GM12878 (cell line): ENCODE measurements at regions not wholly inside any gene's neighbourhood (a gene's known extent, or its start where the extent isn't known, plus 50 kb on each side); places are given as distances from the start of the nearest gene placed in this dataset.

Experiments
- ATAC-seq: fragments of 200-7000 bp; cut with Tn5 transposase; 3 replicates; pipeline ENCODE4 v1.9.1; 2020; ENCODE audit warnings: mild to moderate bottlenecking, moderate library complexity
- BruUV-seq: library from RNA; stranded (reverse); fragments of 400-500 nt; replicated peaks from 2 replicates; lab custom pipeline; 2021; lab: Mats Ljungman, UMichigan
- CTCF ChIA-PET: fragments of 300-600 bp; sonication (Branson Sonifier 250); formaldehyde crosslinking; extraction: SDS; loops from one replicate; lab custom pipeline; 2021; ENCODE audit warnings: inconsistent platforms; lab: Yijun Ruan, JAX
- POLR2A ChIA-PET: fragments of 350-600 bp; formaldehyde crosslinking; extraction: SDS; loops from one replicate; lab custom pipeline; 2021; ENCODE audit warnings: inconsistent platforms; lab: Charles Lee
- RAD21 ChIA-PET: fragments of 300-600 bp; sonication (Branson Sonifier 250); formaldehyde crosslinking; loops from one replicate; lab custom pipeline; 2023; ENCODE audit warnings: antibody characterized with exemption; ENCODE audit not compliant: unreplicated experiment; lab: Charles Lee
- SMC1A ChIA-PET: fragments of 300-600 bp; sonication (Branson Sonifier 250); formaldehyde crosslinking; loops from one replicate; lab custom pipeline; 2023; ENCODE audit not compliant: unreplicated experiment, uncharacterized antibody; lab: Charles Lee
- DNase-seq: peaks from one replicate; pipeline ENCODE4 v3.0.0-alpha.2; 2011; ENCODE audit warnings: low read depth, low spot score
- FAIRE-seq: peaks from 3 replicates; lab custom pipeline; 2011; peaks lifted over from hg19 to GRCh38; lab: Jason Lieb, UNC
- H2AFZ ChIP-seq: 2 replicates; pipeline ENCODE4 v1.6.0; 2011; ENCODE audit warnings: low read depth, low read length, control low read depth; ENCODE audit not compliant: control insufficient read depth
- H3K27ac ChIP-seq: 2 replicates; pipeline ENCODE4 v1.5.1; 2011; ENCODE audit warnings: control low read depth; ENCODE audit not compliant: control insufficient read depth, insufficient read depth
- H3K27me3 ChIP-seq, 2 experiments: replicated peaks in 1 of 2; 2 replicates each; pipeline versions ENCODE4 v1.6.0 to v1.6.1; 2011; ENCODE audit warnings: low read length in 1 of 2; ENCODE audit not compliant: control insufficient read depth in 2 of 2, insufficient read depth in 2 of 2
- H3K36me3 ChIP-seq, 2 experiments: 2 replicates each; pipeline ENCODE4 v1.5.1; 2011; ENCODE audit warnings: low read length in 1 of 2; ENCODE audit not compliant: control insufficient read depth in 2 of 2, insufficient read depth in 2 of 2
- H3K4me1 ChIP-seq: 2 replicates; pipeline ENCODE4 v1.6.1; 2011; ENCODE audit warnings: mild to moderate bottlenecking, low read length, moderate library complexity, mixed read lengths; ENCODE audit not compliant: control insufficient read depth, insufficient read depth
- H3K4me2 ChIP-seq: 2 replicates; pipeline ENCODE4 v1.6.0; 2011; ENCODE audit warnings: control low read depth; ENCODE audit not compliant: control insufficient read depth, insufficient read depth
- H3K4me3 ChIP-seq: fragments of 200-600 bp; sonication (generic); 2 replicates; pipeline ENCODE4 v1.5.1; 2016
- H3K79me2 ChIP-seq: 2 replicates; pipeline ENCODE4 v1.6.0; 2011; ENCODE audit warnings: low read length; ENCODE audit not compliant: control insufficient read depth, insufficient read depth
- H3K9ac ChIP-seq: 2 replicates; pipeline ENCODE4 v1.8.0; 2011; ENCODE audit warnings: low read length, control low read depth, mixed read lengths; ENCODE audit not compliant: control insufficient read depth, insufficient read depth
- H3K9me3 ChIP-seq: replicated peaks from 3 replicates; pipeline ENCODE4 v1.5.1; 2011; ENCODE audit warnings: mild to moderate bottlenecking, low read length; ENCODE audit not compliant: control insufficient read depth, insufficient read depth
- H4K20me1 ChIP-seq: 2 replicates; pipeline ENCODE4 v1.6.0; 2011; ENCODE audit not compliant: control insufficient read depth, insufficient read depth
- EGR1 ChIP-seq, 2 experiments: IDR thresholded peaks; 1 replicate in 1 of 2; 2 replicates in 1 of 2; pipeline ENCODE4 v1.6.1; 2011 to 2012; ENCODE audit warnings: low read depth in 2 of 2, low read length in 2 of 2, borderline replicate concordance in 1 of 2, mild to moderate bottlenecking in 1 of 2, moderate library complexity in 1 of 2
- FOXM1 ChIP-seq: IDR thresholded peaks from 2 replicates; pipeline ENCODE4 v1.6.1; 2012; ENCODE audit warnings: low read depth, mild to moderate bottlenecking, inconsistent platforms, low read length, moderate library complexity
- IKZF1 ChIP-seq: fragments of 450-650 bp; conservative IDR thresholded peaks from 2 replicates; pipeline ENCODE4 v1.6.1; 2017; ENCODE audit warnings: antibody characterized with exemption, mild to moderate bottlenecking
- KAT2A ChIP-seq: conservative IDR thresholded peaks from 2 replicates; pipeline ENCODE4 v1.6.1; 2011; ENCODE audit warnings: low read depth, low read length; ENCODE audit not compliant: control insufficient read depth
- MEF2A ChIP-seq: IDR thresholded peaks from 2 replicates; pipeline ENCODE4 v1.6.1; 2011; ENCODE audit warnings: low read depth, mild to moderate bottlenecking, low read length, moderate library complexity; ENCODE audit not compliant: insufficient read depth
- MYC ChIP-seq: IDR thresholded peaks from 2 replicates; pipeline ENCODE4 v1.6.1; 2011; ENCODE audit warnings: mild to moderate bottlenecking, low read length, moderate library complexity, inconsistent platforms; ENCODE audit not compliant: insufficient read depth, insufficient replicate concordance, insufficient read length, severe bottlenecking
- POLR2AphosphoS5 ChIP-seq: IDR thresholded peaks from 2 replicates; pipeline ENCODE4 v1.6.1; 2011; ENCODE audit warnings: mild to moderate bottlenecking, low read length, inconsistent platforms
- SMAD5 ChIP-seq: IDR thresholded peaks from 2 replicates; pipeline ENCODE4 v1.6.1; 2016; ENCODE audit warnings: antibody characterized with exemption, low read depth
- SRF ChIP-seq, 2 experiments: IDR thresholded peaks; 2 replicates each; pipeline ENCODE4 v1.6.1; 2011; ENCODE audit warnings: low read depth in 2 of 2, low read length in 2 of 2, mild to moderate bottlenecking in 1 of 2, moderate library complexity in 1 of 2
- SUZ12 ChIP-seq: fragments of 200-600 bp; sonication (generic); IDR thresholded peaks from one replicate; pipeline ENCODE4 v1.6.1; 2018; ENCODE audit warnings: antibody characterized with exemption, mild to moderate bottlenecking; ENCODE audit not compliant: unreplicated experiment
- TAF1 ChIP-seq: IDR thresholded peaks from 2 replicates; pipeline ENCODE4 v1.6.1; 2011; ENCODE audit warnings: mild to moderate bottlenecking, low read depth, low read length, borderline replicate concordance
- ZBTB40 ChIP-seq: fragments of 450-650 bp; IDR thresholded peaks from 2 replicates; pipeline ENCODE4 v1.6.1; 2016; ENCODE audit warnings: mild to moderate bottlenecking, moderate library complexity, borderline replicate concordance
- ZNF207 ChIP-seq: fragments of 450-650 bp; IDR thresholded peaks from 2 replicates; pipeline ENCODE4 v1.6.1; 2014; ENCODE audit warnings: antibody characterized with exemption, mild to moderate bottlenecking, borderline replicate concordance
- WGBS: methylation state at CpG from one replicate; pipeline ENCODE4 v1.1.6; 2016; ENCODE audit warnings: low lambda C conversion rate; ENCODE audit not compliant: insufficient replicate concordance, insufficient coverage; ENCODE audit errors: missing lambda C conversion rate; 5-methylcytosine and 5-hydroxymethylcytosine counted together
- in situ Hi-C: fragments of 300-500 bp; cut with MboI; formaldehyde crosslinking; loops from 9 replicates; pipeline ENCODE4 v1.14.3; 2018; ENCODE audit warnings: mixed read lengths
- intact Hi-C: fragments of 100-400 bp; cut with micrococcal nuclease; formaldehyde crosslinking; loops from one replicate; pipeline ENCODE4 v1.14.2; 2022; ENCODE audit not compliant: unreplicated experiment

- 65% methylated on average over 38 of the region's 41 CpGs for WGBS
- intact Hi-C loops = no loop called here
- Histone ChIP-seq H3K36me3 (no peaks in the 10 kb centered on the region), H4K20me1 (no peaks in the 10 kb centered on the region), H3K9me3 (no peaks in the 10 kb centered on the region), H3K4me2 (no peak overlapping the region), H3K9ac (no peak overlapping the region), H3K27me3 (peaks cover 0 to 1% of the 10 kb centered on the region in 2 experiments; a peak in 3 of 4 replicates), H3K4me1 (no peaks in the 10 kb centered on the region), H3K4me3 (no peak overlapping the region), H3K27ac (no peak overlapping the region), H3K79me2 (no peaks in the 10 kb centered on the region), H2AFZ (no peak overlapping the region)
- ChIA-PET SMC1A (no interaction called here), POLR2A (no interaction called here), RAD21 (no interaction called here), CTCF (no interaction called here)
- DNase-seq (no peak), ATAC-seq (no peak), FAIRE-seq (no peak)
- no peak for TF ChIP-seq MEF2A
- no peak for TF ChIP-seq KAT2A
- no peak for TF ChIP-seq MYC
- TF ChIP-seq ZBTB40 = no peak
- TF ChIP-seq EGR1 (IDR thresholded peaks at IDR 0.05; ENCODE audit: borderline replicate concordance in 1 of 2, low read depth in 2 of 2, low read length in 2 of 2) = no peak
- TF ChIP-seq FOXM1 = no peak
- no peak for TF ChIP-seq SRF (IDR thresholded peaks at IDR 0.05; ENCODE audit: low read depth in 2 of 2, low read length in 2 of 2)
- TF ChIP-seq ZNF207 = no peak
- no peak for TF ChIP-seq TAF1
- no peak for TF ChIP-seq SMAD5
- TF ChIP-seq SUZ12 = no peak
- TF ChIP-seq POLR2AphosphoS5 = no peak
- TF ChIP-seq IKZF1 = no peak
- BruUV-seq = no TSS peak
- in situ Hi-C loops = no loop called here
These were observed 206.9 kb downstream of the ASB1 start for GRCh38 chr2:238633426-238634328.
